ENCODE measurements at regions not wholly inside any gene's neighbourhood (a gene's known extent, or its start where the extent isn't known, plus 50 kb on each side); places are given as distances from the start of the nearest gene placed in this dataset.
"Not testable (repeated sequence)": the region's sequence is repeated elsewhere in the genome, so short reads cannot be mapped to it uniquely, and the experiment has no call there.

DNA sequence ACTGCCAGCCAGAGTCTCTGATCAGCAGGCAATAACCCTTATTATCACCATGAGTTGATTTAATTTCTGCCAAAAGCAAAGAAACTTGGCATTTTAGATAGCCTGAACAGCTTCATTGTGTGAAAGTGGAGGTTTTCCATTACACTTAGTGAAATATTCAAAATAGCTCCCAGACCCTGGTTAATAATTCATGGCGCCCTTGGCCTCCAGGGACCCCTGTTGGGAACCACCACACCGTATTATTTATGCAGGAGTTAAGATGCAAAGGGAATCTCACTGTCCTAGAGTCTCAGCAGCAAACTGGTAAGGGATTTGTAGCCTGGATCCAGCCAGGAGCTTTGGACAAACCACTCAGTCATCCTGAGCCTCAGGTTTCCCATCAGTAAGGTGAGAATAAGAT is 110.0 kb upstream of the PABPC3 start:
- peaks cover 39% of the 10 kb centered on the region for H3K27me3 ChIP-seq (ENCODE audit: control insufficient read depth, extremely low read depth, insufficient read depth, low read length)

DNA sequence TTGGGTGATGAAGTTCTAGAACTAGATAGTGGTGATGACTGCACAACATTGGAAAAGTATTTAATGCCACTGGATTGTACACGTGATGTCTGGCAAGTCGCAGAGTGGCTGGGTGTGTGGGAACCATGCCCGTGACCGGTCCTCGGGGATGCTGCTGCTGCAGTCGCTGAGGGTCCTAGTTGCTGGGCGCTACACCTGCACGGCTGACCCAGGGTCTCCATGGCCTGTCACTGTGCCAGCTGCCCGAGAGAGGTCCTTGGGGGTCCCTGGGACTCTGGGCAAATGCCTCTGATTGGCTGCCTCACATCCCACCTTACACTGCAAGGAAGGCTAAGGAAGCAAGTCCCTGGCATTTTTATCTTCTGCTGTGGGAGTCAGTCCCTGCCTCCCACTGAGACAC is 109.1 kb upstream of the PABPC3 start:
- Histone ChIP-seq H3K4me3 (ENCODE audit: control insufficient read depth in 2 of 3, extremely low read depth in 1 of 3, insufficient read depth in 2 of 3, low read depth in 1 of 3, low read length in 3 of 3) (no peak overlapping the region), H4K20me1 (ENCODE audit: control insufficient read depth, extremely low read depth, insufficient read depth, low read length) (no peaks in the 10 kb centered on the region), H3K79me2 (ENCODE audit: control insufficient read depth, insufficient read depth, low read length) (no peaks in the 10 kb centered on the region), H3K9me1 (ENCODE audit: control insufficient read depth, extremely low read depth, insufficient read depth, low read length) (no peaks in the 10 kb centered on the region), H3K4me2 (ENCODE audit: control insufficient read depth, extremely low read depth, insufficient read depth, low read depth, low read length) (no peak overlapping the region), H3K27me3 (ENCODE audit: control insufficient read depth, extremely low read depth, insufficient read depth, low read length) (peaks cover 39% of the 10 kb centered on the region), H3K9ac (ENCODE audit: control insufficient read depth, extremely low read depth, insufficient read depth, low read length) (no peak overlapping the region), H3K36me3 (ENCODE audit: control insufficient read depth in 2 of 2, extremely low read depth in 1 of 2, insufficient read depth in 2 of 2, low read length in 2 of 2) (no peaks in the 10 kb centered on the region), H3K27ac (ENCODE audit: control insufficient read depth, insufficient read depth, low read length) (no peak overlapping the region), H2AFZ (ENCODE audit: control insufficient read depth, low read length) (no peak overlapping the region), H3K9me3 (ENCODE audit: control insufficient read depth, low read depth, low read length) (no peaks in the 10 kb centered on the region), H3K4me1 (ENCODE audit: control insufficient read depth, extremely low read depth, insufficient read depth, low read length) (no peaks in the 10 kb centered on the region)
- FAIRE-seq (no peak), DNase-seq (ENCODE audit: low read depth, low spot score) (no peak)
- dilution Hi-C loops (cut with MboI; ENCODE audit: extremely low pct_ligation_motif_present, low sequenced_read_pairs) = no loop called here
- no peak for TF ChIP-seq EZH2 (IDR thresholded peaks at IDR 0.05; ENCODE audit: low read length)
- TF ChIP-seq, protein P1, sequence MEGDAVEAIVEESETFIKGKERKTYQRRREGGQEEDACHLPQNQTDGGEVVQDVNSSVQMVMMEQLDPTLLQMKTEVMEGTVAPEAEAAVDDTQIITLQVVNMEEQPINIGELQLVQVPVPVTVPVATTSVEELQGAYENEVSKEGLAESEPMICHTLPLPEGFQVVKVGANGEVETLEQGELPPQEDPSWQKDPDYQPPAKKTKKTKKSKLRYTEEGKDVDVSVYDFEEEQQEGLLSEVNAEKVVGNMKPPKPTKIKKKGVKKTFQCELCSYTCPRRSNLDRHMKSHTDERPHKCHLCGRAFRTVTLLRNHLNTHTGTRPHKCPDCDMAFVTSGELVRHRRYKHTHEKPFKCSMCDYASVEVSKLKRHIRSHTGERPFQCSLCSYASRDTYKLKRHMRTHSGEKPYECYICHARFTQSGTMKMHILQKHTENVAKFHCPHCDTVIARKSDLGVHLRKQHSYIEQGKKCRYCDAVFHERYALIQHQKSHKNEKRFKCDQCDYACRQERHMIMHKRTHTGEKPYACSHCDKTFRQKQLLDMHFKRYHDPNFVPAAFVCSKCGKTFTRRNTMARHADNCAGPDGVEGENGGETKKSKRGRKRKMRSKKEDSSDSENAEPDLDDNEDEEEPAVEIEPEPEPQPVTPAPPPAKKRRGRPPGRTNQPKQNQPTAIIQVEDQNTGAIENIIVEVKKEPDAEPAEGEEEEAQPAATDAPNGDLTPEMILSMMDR (optimal IDR thresholded peaks at IDR 0.05 in 1 of 3, IDR thresholded peaks at IDR 0.05 in 1 of 3, conservative IDR thresholded peaks at IDR 0.05 in 1 of 3; ENCODE audit: extremely low read depth in 1 of 3, insufficient read depth in 2 of 3, low read length in 3 of 3) = no peak

More for the DNA sequence above, 110.0 kb upstream of the PABPC3 start:
- no peak for TF ChIP-seq EZH2 (IDR thresholded peaks at IDR 0.05; ENCODE audit: low read length)
- TF ChIP-seq, protein P1 (optimal IDR thresholded peaks at IDR 0.05 in 1 of 3, IDR thresholded peaks at IDR 0.05 in 1 of 3, conservative IDR thresholded peaks at IDR 0.05 in 1 of 3; ENCODE audit: extremely low read depth in 1 of 3, insufficient read depth in 2 of 3, low read length in 3 of 3) = no peak
- H2AFZ ChIP-seq (ENCODE audit: control insufficient read depth, low read length) = no peak overlapping the region
- H3K4me3 ChIP-seq (ENCODE audit: control insufficient read depth in 2 of 3, extremely low read depth in 1 of 3, insufficient read depth in 2 of 3, low read depth in 1 of 3, low read length in 3 of 3) = no peak overlapping the region
- H3K4me2 ChIP-seq (ENCODE audit: control insufficient read depth, extremely low read depth, insufficient read depth, low read depth, low read length) = no peak overlapping the region
- H4K20me1 ChIP-seq (ENCODE audit: control insufficient read depth, extremely low read depth, insufficient read depth, low read length) = no peaks in the 10 kb centered on the region
- dilution Hi-C loops (cut with MboI; ENCODE audit: extremely low pct_ligation_motif_present, low sequenced_read_pairs) = no loop called here
- H3K79me2 ChIP-seq (ENCODE audit: control insufficient read depth, insufficient read depth, low read length) = no peaks in the 10 kb centered on the region
- no peaks in the 10 kb centered on the region for H3K36me3 ChIP-seq (ENCODE audit: control insufficient read depth in 2 of 2, extremely low read depth in 1 of 2, insufficient read depth in 2 of 2, low read length in 2 of 2)
- H3K9me1 ChIP-seq (ENCODE audit: control insufficient read depth, extremely low read depth, insufficient read depth, low read length) = no peaks in the 10 kb centered on the region
- H3K9me3 ChIP-seq (ENCODE audit: control insufficient read depth, low read depth, low read length) = no peaks in the 10 kb centered on the region
- no peak overlapping the region for H3K9ac ChIP-seq (ENCODE audit: control insufficient read depth, extremely low read depth, insufficient read depth, low read length)
- no peaks in the 10 kb centered on the region for H3K4me1 ChIP-seq (ENCODE audit: control insufficient read depth, extremely low read depth, insufficient read depth, low read length)
- FAIRE-seq (no peak), DNase-seq (ENCODE audit: low read depth, low spot score) (no peak)
- H3K27ac ChIP-seq (ENCODE audit: control insufficient read depth, insufficient read depth, low read length) = no peak overlapping the region

DNA sequence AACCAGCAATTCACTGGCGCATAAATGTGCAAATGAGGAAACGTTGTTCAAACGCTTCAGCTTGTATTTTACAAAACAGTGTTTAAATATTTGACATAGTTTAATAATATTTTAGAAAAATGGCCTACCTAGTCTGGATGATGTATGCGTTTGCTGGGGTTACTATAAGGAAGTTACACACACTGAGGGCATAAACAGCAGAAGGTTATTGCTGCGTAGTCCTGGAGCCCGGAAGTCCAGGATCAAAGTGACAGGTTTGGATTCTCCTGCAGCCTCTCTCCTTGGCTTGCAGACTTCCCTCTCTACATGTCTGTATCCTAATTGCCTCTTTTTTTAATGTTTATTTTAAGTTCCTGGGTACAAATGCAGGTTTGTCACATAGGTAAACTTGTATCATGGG is 106.0 kb upstream of the PABPC3 start:
- H4K20me1 ChIP-seq (ENCODE audit: control insufficient read depth, extremely low read depth, insufficient read depth, low read length); dilution Hi-C loops (cut with MboI; ENCODE audit: extremely low pct_ligation_motif_present, low sequenced_read_pairs); H3K4me2 ChIP-seq (ENCODE audit: control insufficient read depth, extremely low read depth, insufficient read depth, low read depth, low read length); H3K4me1 ChIP-seq (ENCODE audit: control insufficient read depth, extremely low read depth, insufficient read depth, low read length); H2AFZ ChIP-seq (ENCODE audit: control insufficient read depth, low read length); H3K79me2 ChIP-seq (ENCODE audit: control insufficient read depth, insufficient read depth, low read length); H3K4me3 ChIP-seq (ENCODE audit: control insufficient read depth in 2 of 3, extremely low read depth in 1 of 3, insufficient read depth in 2 of 3, low read depth in 1 of 3, low read length in 3 of 3); H3K9me1 ChIP-seq (ENCODE audit: control insufficient read depth, extremely low read depth, insufficient read depth, low read length); H3K9ac ChIP-seq (ENCODE audit: control insufficient read depth, extremely low read depth, insufficient read depth, low read length); DNase-seq (ENCODE audit: low read depth, low spot score); H3K36me3 ChIP-seq (ENCODE audit: control insufficient read depth in 2 of 2, extremely low read depth in 1 of 2, insufficient read depth in 2 of 2, low read length in 2 of 2); FAIRE-seq; H3K9me3 ChIP-seq (ENCODE audit: control insufficient read depth, low read depth, low read length); H3K27ac ChIP-seq (ENCODE audit: control insufficient read depth, insufficient read depth, low read length): not testable (repeated sequence)
- H3K27me3 ChIP-seq (ENCODE audit: control insufficient read depth, extremely low read depth, insufficient read depth, low read length) = peaks cover 39% of the 10 kb centered on the region

DNA sequence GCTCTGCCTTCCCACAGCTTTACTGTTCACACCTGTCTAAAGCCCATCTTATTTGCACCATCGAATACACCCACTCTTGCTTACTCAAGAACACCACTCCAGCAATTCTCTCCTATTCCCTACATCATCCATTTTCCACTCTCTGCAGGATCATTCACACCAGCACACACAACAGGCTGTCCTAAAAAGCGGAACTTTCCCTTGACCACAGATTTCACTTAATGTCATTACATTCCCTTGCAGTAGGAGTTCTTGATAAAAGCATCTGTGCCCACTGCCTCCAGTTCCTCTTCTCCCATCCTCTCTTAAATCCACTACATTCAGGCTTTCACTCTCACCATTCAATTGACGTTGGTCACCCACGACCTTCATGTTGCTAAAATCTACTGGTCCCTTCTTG is 103.0 kb upstream of the PABPC3 start:
- H4K20me1 ChIP-seq (ENCODE audit: control insufficient read depth, extremely low read depth, insufficient read depth, low read length); H3K36me3 ChIP-seq (ENCODE audit: control insufficient read depth in 2 of 2, extremely low read depth in 1 of 2, insufficient read depth in 2 of 2, low read length in 2 of 2); H3K9me1 ChIP-seq (ENCODE audit: control insufficient read depth, extremely low read depth, insufficient read depth, low read length); DNase-seq (ENCODE audit: low read depth, low spot score); H3K79me2 ChIP-seq (ENCODE audit: control insufficient read depth, insufficient read depth, low read length); H3K4me3 ChIP-seq (ENCODE audit: control insufficient read depth in 2 of 3, extremely low read depth in 1 of 3, insufficient read depth in 2 of 3, low read depth in 1 of 3, low read length in 3 of 3); H3K4me1 ChIP-seq (ENCODE audit: control insufficient read depth, extremely low read depth, insufficient read depth, low read length); H3K9ac ChIP-seq (ENCODE audit: control insufficient read depth, extremely low read depth, insufficient read depth, low read length); dilution Hi-C loops (cut with MboI; ENCODE audit: extremely low pct_ligation_motif_present, low sequenced_read_pairs); H3K4me2 ChIP-seq (ENCODE audit: control insufficient read depth, extremely low read depth, insufficient read depth, low read depth, low read length); H3K9me3 ChIP-seq (ENCODE audit: control insufficient read depth, low read depth, low read length); H3K27ac ChIP-seq (ENCODE audit: control insufficient read depth, insufficient read depth, low read length); FAIRE-seq; H2AFZ ChIP-seq (ENCODE audit: control insufficient read depth, low read length): not testable (repeated sequence)
- peaks cover 17% of the 10 kb centered on the region for H3K27me3 ChIP-seq (ENCODE audit: control insufficient read depth, extremely low read depth, insufficient read depth, low read length)
